ENCODE measurements at regions not wholly inside any gene's neighbourhood (a gene's known extent, or its start where the extent isn't known, plus 50 kb on each side); places are given as distances from the start of the nearest gene placed in this dataset.
A peak's percentile ranks its signal among the peaks of the same experiment; 100 is the strongest.
"Not testable (repeated sequence)": the region's sequence is repeated elsewhere in the genome, so short reads cannot be mapped to it uniquely, and the experiment has no call there.

GRCh38 chr10:123393170-123393569 lies 239.0 kb downstream of the BUB3 start:
- FAIRE-seq (no peak), DNase-seq (ENCODE audit: insufficient read length, low spot score) (no peak)
- TF ChIP-seq SPI1 (IDR thresholded peaks at IDR 0.05; ENCODE audit: low read depth, low read length) (peak; percentile 38; the same call in 1 of the 2 replicates), PAX5 (IDR thresholded peaks at IDR 0.05; ENCODE audit: insufficient read depth, low read length, severe bottlenecking) (no peak), POLR2A (IDR thresholded peaks at IDR 0.05; ENCODE audit: low read depth, low read length) (peak; percentile 62; the same call in 1 of the 2 replicates)

- TF ChIP-seq SPI1 (IDR thresholded peaks at IDR 0.05; ENCODE audit: low read depth, low read length): no peak
- FAIRE-seq (no peak), DNase-seq (ENCODE audit: insufficient read length, low spot score) (no peak)
These were observed 240.2 kb downstream of the BUB3 start for GRCh38 chr10:123394382-123394781.

GRCh38 chr10:123395234-123395633 lies 241.0 kb downstream of the BUB3 start:
- DNase-seq (ENCODE audit: insufficient read length, low spot score); FAIRE-seq: not testable (repeated sequence)

- peak; percentile 82 for FAIRE-seq
- no peak for DNase-seq (ENCODE audit: insufficient read length, low spot score)
- TF ChIP-seq SPI1 (IDR thresholded peaks at IDR 0.05; ENCODE audit: low read depth, low read length): no peak
- TF ChIP-seq POLR2A (IDR thresholded peaks at IDR 0.05; ENCODE audit: low read depth, low read length): no peak
- TF ChIP-seq TAF1 (IDR thresholded peaks at IDR 0.05; ENCODE audit: low read depth, low read length): no peak
- TF ChIP-seq PAX5 (IDR thresholded peaks at IDR 0.05; ENCODE audit: insufficient read depth, low read length, severe bottlenecking): no peak
- TF ChIP-seq POU2F2 (IDR thresholded peaks at IDR 0.05; ENCODE audit: low read depth, low read length): no peak
- TF ChIP-seq POLR2AphosphoS5 (IDR thresholded peaks at IDR 0.05; ENCODE audit: low read depth, low read length): no peak
These were observed 241.7 kb downstream of the BUB3 start for GRCh38 chr10:123395906-123396305.

- peak; percentile 51 for DNase-seq (ENCODE audit: insufficient read length, low spot score)
- peak; percentile 95 for FAIRE-seq
- TF ChIP-seq TAF1 (IDR thresholded peaks at IDR 0.05; ENCODE audit: low read depth, low read length): peak; percentile 69; the same call in 1 of the 2 replicates
- TF ChIP-seq SPI1 (IDR thresholded peaks at IDR 0.05; ENCODE audit: low read depth, low read length): peak; percentile 12; the same call in 1 of the 2 replicates
- TF ChIP-seq PAX5 (IDR thresholded peaks at IDR 0.05; ENCODE audit: insufficient read depth, low read length, severe bottlenecking): peak; percentile 96
- TF ChIP-seq POLR2A (IDR thresholded peaks at IDR 0.05; ENCODE audit: low read depth, low read length): peak; percentile 59; the same call in 1 of the 2 replicates
- TF ChIP-seq POU2F2 (IDR thresholded peaks at IDR 0.05; ENCODE audit: low read depth, low read length): peak; percentile 97
- peak; percentile 49 for TF ChIP-seq POLR2AphosphoS5 (IDR thresholded peaks at IDR 0.05; ENCODE audit: low read depth, low read length)
These were observed 244.0 kb downstream of the BUB3 start for GRCh38 chr10:123398180-123398591.

- DNase-seq (ENCODE audit: insufficient read length, low spot score) (no peak), FAIRE-seq (no peak)
- TF ChIP-seq POLR2A (IDR thresholded peaks at IDR 0.05; ENCODE audit: low read depth, low read length) (no peak), PAX5 (IDR thresholded peaks at IDR 0.05; ENCODE audit: insufficient read depth, low read length, severe bottlenecking) (no peak), TAF1 (IDR thresholded peaks at IDR 0.05; ENCODE audit: low read depth, low read length) (no peak), POLR2AphosphoS5 (IDR thresholded peaks at IDR 0.05; ENCODE audit: low read depth, low read length) (no peak), SPI1 (IDR thresholded peaks at IDR 0.05; ENCODE audit: low read depth, low read length) (no peak), POU2F2 (IDR thresholded peaks at IDR 0.05; ENCODE audit: low read depth, low read length) (no peak)
These were observed 244.6 kb downstream of the BUB3 start for GRCh38 chr10:123398756-123399155.

GRCh38 chr10:123399276-123399839 lies 245.2 kb downstream of the BUB3 start:
- DNase-seq (ENCODE audit: insufficient read length, low spot score) (no peak), FAIRE-seq (no peak)
- no peak for TF ChIP-seq POLR2A (IDR thresholded peaks at IDR 0.05; ENCODE audit: low read depth, low read length)
- no peak for TF ChIP-seq POU2F2 (IDR thresholded peaks at IDR 0.05; ENCODE audit: low read depth, low read length)
- TF ChIP-seq PAX5 (IDR thresholded peaks at IDR 0.05; ENCODE audit: insufficient read depth, low read length, severe bottlenecking): no peak
- TF ChIP-seq TAF1 (IDR thresholded peaks at IDR 0.05; ENCODE audit: low read depth, low read length): no peak
- no peak for TF ChIP-seq POLR2AphosphoS5 (IDR thresholded peaks at IDR 0.05; ENCODE audit: low read depth, low read length)
- TF ChIP-seq SPI1 (IDR thresholded peaks at IDR 0.05; ENCODE audit: low read depth, low read length): no peak

GRCh38 chr10:123402021-123402420 lies 247.8 kb downstream of the BUB3 start:
- FAIRE-seq: peak; percentile 13
- DNase-seq (ENCODE audit: insufficient read length, low spot score): no peak
- TF ChIP-seq SPI1 (IDR thresholded peaks at IDR 0.05; ENCODE audit: low read depth, low read length) (no peak), POLR2A (IDR thresholded peaks at IDR 0.05; ENCODE audit: low read depth, low read length) (peak; percentile 10; the same call in 1 of the 2 replicates)

- TF ChIP-seq POLR2A (IDR thresholded peaks at IDR 0.05; ENCODE audit: low read depth, low read length) (peak; percentile 36; the same call in 1 of the 2 replicates), TAF1 (IDR thresholded peaks at IDR 0.05; ENCODE audit: low read depth, low read length) (no peak), PAX5 (IDR thresholded peaks at IDR 0.05; ENCODE audit: insufficient read depth, low read length, severe bottlenecking) (peak; percentile 31), SPI1 (IDR thresholded peaks at IDR 0.05; ENCODE audit: low read depth, low read length) (peak; percentile 98)
- FAIRE-seq: peak; percentile 94
These were observed 248.5 kb downstream of the BUB3 start for GRCh38 chr10:123402656-123403055.

GRCh38 chr10:123404357-123404756 lies 250.2 kb downstream of the BUB3 start:
- peak; percentile 61 for FAIRE-seq
- no peak for TF ChIP-seq POU2F2 (IDR thresholded peaks at IDR 0.05; ENCODE audit: low read depth, low read length)
- TF ChIP-seq TAF1 (IDR thresholded peaks at IDR 0.05; ENCODE audit: low read depth, low read length): no peak
- TF ChIP-seq SPI1 (IDR thresholded peaks at IDR 0.05; ENCODE audit: low read depth, low read length): no peak
- TF ChIP-seq POLR2A (IDR thresholded peaks at IDR 0.05; ENCODE audit: low read depth, low read length): no peak
- no peak for TF ChIP-seq POLR2AphosphoS5 (IDR thresholded peaks at IDR 0.05; ENCODE audit: low read depth, low read length)
- no peak for TF ChIP-seq PAX5 (IDR thresholded peaks at IDR 0.05; ENCODE audit: insufficient read depth, low read length, severe bottlenecking)
- DNase-seq (ENCODE audit: insufficient read length, low spot score): no peak

More at GRCh38 chr10:123402656-123403055, 248.5 kb downstream of the BUB3 start:
- DNase-seq (ENCODE audit: insufficient read length, low spot score): peak; percentile 47

GRCh38 chr10:123408660-123409059 lies 254.5 kb downstream of the BUB3 start:
- FAIRE-seq (no peak), DNase-seq (ENCODE audit: insufficient read length, low spot score) (no peak)
- TF ChIP-seq SPI1 (IDR thresholded peaks at IDR 0.05; ENCODE audit: low read depth, low read length) (no peak), POLR2AphosphoS5 (IDR thresholded peaks at IDR 0.05; ENCODE audit: low read depth, low read length) (no peak), TAF1 (IDR thresholded peaks at IDR 0.05; ENCODE audit: low read depth, low read length) (no peak), PAX5 (IDR thresholded peaks at IDR 0.05; ENCODE audit: insufficient read depth, low read length, severe bottlenecking) (no peak), POLR2A (IDR thresholded peaks at IDR 0.05; ENCODE audit: low read depth, low read length) (no peak), POU2F2 (IDR thresholded peaks at IDR 0.05; ENCODE audit: low read depth, low read length) (no peak)
